GM23338 (cell line): ENCODE measurements at regions not wholly inside any gene's neighbourhood (a gene's known extent, or its start where the extent isn't known, plus 50 kb on each side); places are given as distances from the start of the nearest gene placed in this dataset.

Source experiments
- ATAC-seq: fragments of 200-7000 bp; cut with Tn5 transposase; 3 replicates; pipeline ENCODE4 v1.9.1; 2020
- DNase-seq: peaks from one replicate; pipeline ENCODE4 v3.0.0-alpha.2; 2015; ENCODE audit warnings: low spot score
- H2AFZ ChIP-seq: fragments of 200-600 bp; sonication (generic); 2 replicates; pipeline ENCODE4 v1.8.0; 2016; ENCODE audit warnings: antibody characterized with exemption, mild to moderate bottlenecking, moderate library complexity
- H3F3A ChIP-seq: fragments of 200-600 bp; sonication (generic); replicated peaks from 2 replicates; pipeline ENCODE4 v1.8.0; 2017; ENCODE audit warnings: antibody characterized with exemption, mixed run types, low read depth
- H3K27ac ChIP-seq: fragments of 200-600 bp; sonication (generic); 2 replicates; pipeline ENCODE4 v1.6.1; 2016; ENCODE audit warnings: low read depth
- H3K27me3 ChIP-seq: fragments of 200-600 bp; sonication (generic); 2 replicates; pipeline ENCODE4 v1.8.0; 2016; ENCODE audit warnings: mild to moderate bottlenecking, mixed run types, moderate library complexity; ENCODE audit not compliant: insufficient read depth
- H3K36me3 ChIP-seq: fragments of 200-600 bp; sonication (generic); 2 replicates; pipeline ENCODE4 v1.8.0; 2016; ENCODE audit warnings: mild to moderate bottlenecking; ENCODE audit not compliant: insufficient read depth
- H3K4me1 ChIP-seq: fragments of 200-600 bp; sonication (generic); 2 replicates; pipeline ENCODE4 v1.8.0; 2016; ENCODE audit warnings: mild to moderate bottlenecking, moderate library complexity; ENCODE audit not compliant: insufficient read depth
- H3K4me2 ChIP-seq: fragments of 200-600 bp; sonication (generic); 2 replicates; pipeline ENCODE4 v1.7.1; 2017; ENCODE audit warnings: mixed run types
- H3K4me3 ChIP-seq: fragments of 200-600 bp; sonication (generic); 2 replicates; pipeline ENCODE4 v1.6.1; 2016; ENCODE audit warnings: mixed run types
- H3K79me2 ChIP-seq: fragments of 200-600 bp; sonication (generic); replicated peaks from 2 replicates; pipeline ENCODE4 v1.8.0; 2017; ENCODE audit warnings: mild to moderate bottlenecking; ENCODE audit not compliant: insufficient read depth
- H3K9me2 ChIP-seq: fragments of 200-600 bp; sonication (generic); 2 replicates; pipeline ENCODE4 v1.8.0; 2017; ENCODE audit not compliant: insufficient read depth
- H4K20me1 ChIP-seq: fragments of 200-600 bp; sonication (generic); replicated peaks from 2 replicates; pipeline ENCODE4 v1.8.0; 2017; ENCODE audit warnings: mild to moderate bottlenecking; ENCODE audit not compliant: insufficient read depth
- H3K27ac Mint-ChIP-seq: 2 replicates; pipeline ENCODE4 v1.8.0; 2020; ENCODE audit warnings: inconsistent platforms, mild to moderate bottlenecking, moderate library complexity, mixed read lengths
- H3K27me3 Mint-ChIP-seq: 3 replicates; pipeline ENCODE4 v1.8.0; 2022; ENCODE audit warnings: low read depth, mild to moderate bottlenecking, moderate library complexity, mixed read lengths, inconsistent platforms; ENCODE audit not compliant: insufficient read depth, poor library complexity
- H3K36me3 Mint-ChIP-seq: 3 replicates; pipeline ENCODE4 v1.8.0; 2021; ENCODE audit warnings: low read depth, mild to moderate bottlenecking, inconsistent platforms, moderate library complexity, mixed read lengths
- H3K4me1 Mint-ChIP-seq: 3 replicates; pipeline ENCODE4 v1.8.0; 2020; ENCODE audit warnings: mild to moderate bottlenecking, inconsistent platforms, mixed read lengths
- H3K4me3 Mint-ChIP-seq: 3 replicates; pipeline ENCODE4 v1.8.0; 2021; ENCODE audit warnings: moderate library complexity, mild to moderate bottlenecking, inconsistent platforms, mixed read lengths
- H3K9me3 Mint-ChIP-seq: 3 replicates; pipeline ENCODE4 v1.8.0; 2020; ENCODE audit warnings: moderate library complexity, mild to moderate bottlenecking, inconsistent platforms, mixed read lengths
- CREB1 ChIP-seq: fragments of 250-450 bp; sonication (Bioruptor Pico); IDR thresholded peaks from 2 replicates; pipeline ENCODE4 v1.5.0; 2020; ENCODE audit warnings: low read depth, mild to moderate bottlenecking, moderate library complexity
- CTCF ChIP-seq, 2 experiments: fragments of 200-600 bp in 1 of 2; sonication (generic) in 1 of 2; conservative IDR thresholded peaks; 2 replicates each; pipeline versions ENCODE4 v1.5.1 to v1.6.1; 2016 to 2017; ENCODE audit warnings: antibody characterized with exemption in 2 of 2, low read depth in 2 of 2, mild to moderate bottlenecking in 2 of 2, moderate library complexity in 1 of 2
- EZH2 ChIP-seq: fragments of 200-600 bp; sonication (generic); IDR thresholded peaks from one replicate; pipeline ENCODE4 v1.8.0; 2017; ENCODE audit warnings: antibody characterized with exemption, mild to moderate bottlenecking, low read depth; ENCODE audit not compliant: unreplicated experiment
- EZH2phosphoT487 ChIP-seq: fragments of 200-600 bp; sonication (generic); IDR thresholded peaks from one replicate; pipeline ENCODE4 v1.8.1; 2018; ENCODE audit warnings: antibody characterized with exemption; ENCODE audit not compliant: unreplicated experiment
- NANOG ChIP-seq: IDR thresholded peaks from 2 replicates; pipeline ENCODE4 v1.6.1; 2016; ENCODE audit warnings: antibody characterized with exemption, borderline replicate concordance
- POLR2AphosphoS5 ChIP-seq: IDR thresholded peaks from 2 replicates; pipeline ENCODE4 v1.6.1; 2016; ENCODE audit warnings: antibody characterized with exemption, low read depth
- ZNF114 ChIP-seq: fragments of 250-450 bp; sonication (Bioruptor Pico); IDR thresholded peaks from 2 replicates; pipeline ENCODE4 v1.5.0; 2020; ENCODE audit warnings: mild to moderate bottlenecking, moderate library complexity
- ZNF331 ChIP-seq: fragments of 250-450 bp; sonication (Bioruptor Pico); IDR thresholded peaks from 2 replicates; pipeline ENCODE4 v1.5.0; 2020; ENCODE audit warnings: low read depth, mild to moderate bottlenecking, moderate library complexity
- TF ChIP-seq, protein P1 (sequence below): fragments of 250-450 bp; sonication (Bioruptor Pico); IDR thresholded peaks from 2 replicates; pipeline ENCODE4 v1.5.0; 2020; ENCODE audit warnings: mild to moderate bottlenecking, moderate library complexity
- TF ChIP-seq, protein P2 (sequence below): IDR thresholded peaks from one replicate; pipeline ENCODE4 v1.6.1; 2018; ENCODE audit warnings: antibody characterized with exemption; ENCODE audit not compliant: unreplicated experiment
- TF ChIP-seq, protein P3 (sequence below): IDR thresholded peaks from 2 replicates; pipeline ENCODE4 v1.6.1; 2016; ENCODE audit warnings: antibody characterized with exemption

GRCh38 chr17:69995476-69995875, 79.5 kb upstream of the KCNJ16 start:
- ATAC-seq: no peak
- no peaks in the 10 kb centered on the region for H3K4me1 ChIP-seq
- H3K4me2 ChIP-seq: no peak overlapping the region
- H3K27ac Mint-ChIP-seq: no peak overlapping the region
- H2AFZ ChIP-seq: no peak overlapping the region
- no peaks in the 10 kb centered on the region for H3K4me1 Mint-ChIP-seq
- no peaks in the 10 kb centered on the region for H3K9me3 Mint-ChIP-seq
- no peaks in the 10 kb centered on the region for H3K36me3 ChIP-seq
- no peak for DNase-seq
- H3K9me2 ChIP-seq: peaks cover 3% of the 10 kb centered on the region
- no peaks in the 10 kb centered on the region for H3K79me2 ChIP-seq
- H3F3A ChIP-seq: no peaks in the 10 kb centered on the region
- H3K27ac ChIP-seq: no peak overlapping the region
- no peaks in the 10 kb centered on the region for H3K27me3 ChIP-seq
- H3K27me3 Mint-ChIP-seq: no peaks in the 10 kb centered on the region
- no peak overlapping the region for H3K4me3 Mint-ChIP-seq
- no peaks in the 10 kb centered on the region for H3K36me3 Mint-ChIP-seq
- no peak overlapping the region for H3K4me3 ChIP-seq
- no peaks in the 10 kb centered on the region for H4K20me1 ChIP-seq
- TF ChIP-seq ZNF331 (no peak), EZH2 (no peak), CTCF (conservative IDR thresholded peaks at IDR 0.05; ENCODE audit: low read depth in 2 of 2) (no peak), EZH2phosphoT487 (no peak), NANOG (no peak), ZNF114 (no peak), CREB1 (CRISPR knock-in tag) (no peak), POLR2AphosphoS5 (no peak)
- TF ChIP-seq, protein P1, sequence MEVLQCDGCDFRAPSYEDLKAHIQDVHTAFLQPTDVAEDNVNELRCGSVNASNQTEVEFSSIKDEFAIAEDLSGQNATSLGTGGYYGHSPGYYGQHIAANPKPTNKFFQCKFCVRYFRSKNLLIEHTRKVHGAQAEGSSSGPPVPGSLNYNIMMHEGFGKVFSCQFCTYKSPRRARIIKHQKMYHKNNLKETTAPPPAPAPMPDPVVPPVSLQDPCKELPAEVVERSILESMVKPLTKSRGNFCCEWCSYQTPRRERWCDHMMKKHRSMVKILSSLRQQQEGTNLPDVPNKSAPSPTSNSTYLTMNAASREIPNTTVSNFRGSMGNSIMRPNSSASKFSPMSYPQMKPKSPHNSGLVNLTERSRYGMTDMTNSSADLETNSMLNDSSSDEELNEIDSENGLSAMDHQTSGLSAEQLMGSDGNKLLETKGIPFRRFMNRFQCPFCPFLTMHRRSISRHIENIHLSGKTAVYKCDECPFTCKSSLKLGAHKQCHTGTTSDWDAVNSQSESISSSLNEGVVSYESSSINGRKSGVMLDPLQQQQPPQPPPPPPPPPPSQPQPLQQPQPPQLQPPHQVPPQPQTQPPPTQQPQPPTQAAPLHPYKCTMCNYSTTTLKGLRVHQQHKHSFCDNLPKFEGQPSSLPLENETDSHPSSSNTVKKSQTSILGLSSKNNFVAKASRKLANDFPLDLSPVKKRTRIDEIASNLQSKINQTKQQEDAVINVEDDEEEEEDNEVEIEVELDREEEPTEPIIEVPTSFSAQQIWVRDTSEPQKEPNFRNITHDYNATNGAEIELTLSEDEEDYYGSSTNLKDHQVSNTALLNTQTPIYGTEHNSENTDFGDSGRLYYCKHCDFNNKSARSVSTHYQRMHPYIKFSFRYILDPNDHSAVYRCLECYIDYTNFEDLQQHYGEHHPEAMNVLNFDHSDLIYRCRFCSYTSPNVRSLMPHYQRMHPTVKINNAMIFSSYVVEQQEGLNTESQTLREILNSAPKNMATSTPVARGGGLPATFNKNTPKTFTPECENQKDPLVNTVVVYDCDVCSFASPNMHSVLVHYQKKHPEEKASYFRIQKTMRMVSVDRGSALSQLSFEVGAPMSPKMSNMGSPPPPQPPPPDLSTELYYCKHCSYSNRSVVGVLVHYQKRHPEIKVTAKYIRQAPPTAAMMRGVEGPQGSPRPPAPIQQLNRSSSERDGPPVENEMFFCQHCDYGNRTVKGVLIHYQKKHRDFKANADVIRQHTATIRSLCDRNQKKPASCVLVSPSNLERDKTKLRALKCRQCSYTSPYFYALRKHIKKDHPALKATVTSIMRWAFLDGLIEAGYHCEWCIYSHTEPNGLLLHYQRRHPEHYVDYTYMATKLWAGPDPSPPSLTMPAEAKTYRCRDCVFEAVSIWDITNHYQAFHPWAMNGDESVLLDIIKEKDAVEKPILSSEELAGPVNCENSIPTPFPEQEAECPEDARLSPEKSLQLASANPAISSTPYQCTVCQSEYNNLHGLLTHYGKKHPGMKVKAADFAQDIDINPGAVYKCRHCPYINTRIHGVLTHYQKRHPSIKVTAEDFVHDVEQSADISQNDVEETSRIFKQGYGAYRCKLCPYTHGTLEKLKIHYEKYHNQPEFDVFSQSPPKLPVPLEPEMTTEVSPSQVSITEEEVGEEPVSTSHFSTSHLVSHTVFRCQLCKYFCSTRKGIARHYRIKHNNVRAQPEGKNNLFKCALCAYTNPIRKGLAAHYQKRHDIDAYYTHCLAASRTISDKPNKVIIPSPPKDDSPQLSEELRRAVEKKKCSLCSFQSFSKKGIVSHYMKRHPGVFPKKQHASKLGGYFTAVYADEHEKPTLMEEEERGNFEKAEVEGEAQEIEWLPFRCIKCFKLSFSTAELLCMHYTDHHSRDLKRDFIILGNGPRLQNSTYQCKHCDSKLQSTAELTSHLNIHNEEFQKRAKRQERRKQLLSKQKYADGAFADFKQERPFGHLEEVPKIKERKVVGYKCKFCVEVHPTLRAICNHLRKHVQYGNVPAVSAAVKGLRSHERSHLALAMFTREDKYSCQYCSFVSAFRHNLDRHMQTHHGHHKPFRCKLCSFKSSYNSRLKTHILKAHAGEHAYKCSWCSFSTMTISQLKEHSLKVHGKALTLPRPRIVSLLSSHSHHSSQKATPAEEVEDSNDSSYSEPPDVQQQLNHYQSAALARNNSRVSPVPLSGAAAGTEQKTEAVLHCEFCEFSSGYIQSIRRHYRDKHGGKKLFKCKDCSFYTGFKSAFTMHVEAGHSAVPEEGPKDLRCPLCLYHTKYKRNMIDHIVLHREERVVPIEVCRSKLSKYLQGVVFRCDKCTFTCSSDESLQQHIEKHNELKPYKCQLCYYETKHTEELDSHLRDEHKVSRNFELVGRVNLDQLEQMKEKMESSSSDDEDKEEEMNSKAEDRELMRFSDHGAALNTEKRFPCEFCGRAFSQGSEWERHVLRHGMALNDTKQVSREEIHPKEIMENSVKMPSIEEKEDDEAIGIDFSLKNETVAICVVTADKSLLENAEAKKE (CRISPR knock-in tag): no peak
- TF ChIP-seq, protein P2, sequence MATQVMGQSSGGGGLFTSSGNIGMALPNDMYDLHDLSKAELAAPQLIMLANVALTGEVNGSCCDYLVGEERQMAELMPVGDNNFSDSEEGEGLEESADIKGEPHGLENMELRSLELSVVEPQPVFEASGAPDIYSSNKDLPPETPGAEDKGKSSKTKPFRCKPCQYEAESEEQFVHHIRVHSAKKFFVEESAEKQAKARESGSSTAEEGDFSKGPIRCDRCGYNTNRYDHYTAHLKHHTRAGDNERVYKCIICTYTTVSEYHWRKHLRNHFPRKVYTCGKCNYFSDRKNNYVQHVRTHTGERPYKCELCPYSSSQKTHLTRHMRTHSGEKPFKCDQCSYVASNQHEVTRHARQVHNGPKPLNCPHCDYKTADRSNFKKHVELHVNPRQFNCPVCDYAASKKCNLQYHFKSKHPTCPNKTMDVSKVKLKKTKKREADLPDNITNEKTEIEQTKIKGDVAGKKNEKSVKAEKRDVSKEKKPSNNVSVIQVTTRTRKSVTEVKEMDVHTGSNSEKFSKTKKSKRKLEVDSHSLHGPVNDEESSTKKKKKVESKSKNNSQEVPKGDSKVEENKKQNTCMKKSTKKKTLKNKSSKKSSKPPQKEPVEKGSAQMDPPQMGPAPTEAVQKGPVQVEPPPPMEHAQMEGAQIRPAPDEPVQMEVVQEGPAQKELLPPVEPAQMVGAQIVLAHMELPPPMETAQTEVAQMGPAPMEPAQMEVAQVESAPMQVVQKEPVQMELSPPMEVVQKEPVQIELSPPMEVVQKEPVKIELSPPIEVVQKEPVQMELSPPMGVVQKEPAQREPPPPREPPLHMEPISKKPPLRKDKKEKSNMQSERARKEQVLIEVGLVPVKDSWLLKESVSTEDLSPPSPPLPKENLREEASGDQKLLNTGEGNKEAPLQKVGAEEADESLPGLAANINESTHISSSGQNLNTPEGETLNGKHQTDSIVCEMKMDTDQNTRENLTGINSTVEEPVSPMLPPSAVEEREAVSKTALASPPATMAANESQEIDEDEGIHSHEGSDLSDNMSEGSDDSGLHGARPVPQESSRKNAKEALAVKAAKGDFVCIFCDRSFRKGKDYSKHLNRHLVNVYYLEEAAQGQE: no peak
- TF ChIP-seq, protein P3, sequence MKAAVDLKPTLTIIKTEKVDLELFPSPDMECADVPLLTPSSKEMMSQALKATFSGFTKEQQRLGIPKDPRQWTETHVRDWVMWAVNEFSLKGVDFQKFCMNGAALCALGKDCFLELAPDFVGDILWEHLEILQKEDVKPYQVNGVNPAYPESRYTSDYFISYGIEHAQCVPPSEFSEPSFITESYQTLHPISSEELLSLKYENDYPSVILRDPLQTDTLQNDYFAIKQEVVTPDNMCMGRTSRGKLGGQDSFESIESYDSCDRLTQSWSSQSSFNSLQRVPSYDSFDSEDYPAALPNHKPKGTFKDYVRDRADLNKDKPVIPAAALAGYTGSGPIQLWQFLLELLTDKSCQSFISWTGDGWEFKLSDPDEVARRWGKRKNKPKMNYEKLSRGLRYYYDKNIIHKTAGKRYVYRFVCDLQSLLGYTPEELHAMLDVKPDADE: no peak
